ENCODE measurements at regions not wholly inside any gene's neighbourhood (a gene's known extent, or its start where the extent isn't known, plus 50 kb on each side); places are given as distances from the start of the nearest gene placed in this dataset.

- no peak for DNase-seq
Observed at GRCh38 chr15:31782016-31782783, 248.1 kb upstream of the CHRNA7 start.

- DNase-seq, result no peak
Observed at GRCh38 chr15:31782951-31783350, 247.4 kb upstream of the CHRNA7 start.

GRCh38 chr15:31786360-31786759, 244.0 kb upstream of the CHRNA7 start:
- no peak for DNase-seq

- no peak for DNase-seq
Observed at GRCh38 chr15:31788104-31788503, 242.2 kb upstream of the CHRNA7 start.

GRCh38 chr15:31792611-31793199, 237.6 kb upstream of the CHRNA7 start:
- DNase-seq, result no peak

GRCh38 chr15:31799319-31799714, 231.0 kb upstream of the CHRNA7 start:
- no peak for DNase-seq

GRCh38 chr15:31799715-31800321, 230.5 kb upstream of the CHRNA7 start:
- no peak for DNase-seq

GRCh38 chr15:31801152-31801551, 229.2 kb upstream of the CHRNA7 start:
- DNase-seq, result no peak

- DNase-seq, result no peak
Observed at GRCh38 chr15:31802761-31803160, 227.6 kb upstream of the CHRNA7 start.

GRCh38 chr15:31803388-31803884, 226.9 kb upstream of the CHRNA7 start:
- no peak for DNase-seq

- DNase-seq, result no peak
Observed at GRCh38 chr15:31805090-31805662, 225.1 kb upstream of the CHRNA7 start.

- no peak for DNase-seq
Observed at GRCh38 chr15:31806106-31806505, 224.2 kb upstream of the CHRNA7 start.

GRCh38 chr15:31811641-31812040, 218.7 kb upstream of the CHRNA7 start:
- DNase-seq, result no peak

- DNase-seq, result no peak
Observed at GRCh38 chr15:31814082-31814481, 216.2 kb upstream of the CHRNA7 start.

- no peak for DNase-seq
Observed at GRCh38 chr15:31815411-31816155, 214.7 kb upstream of the CHRNA7 start.

GRCh38 chr15:31822463-31822862, 207.9 kb upstream of the CHRNA7 start:
- DNase-seq, result no peak

- DNase-seq, result no peak
Observed at GRCh38 chr15:31824024-31824423, 206.3 kb upstream of the CHRNA7 start.

GRCh38 chr15:31828594-31828993, 201.7 kb upstream of the CHRNA7 start:
- DNase-seq, result no peak

GRCh38 chr15:31830591-31830990, 199.7 kb upstream of the CHRNA7 start:
- no peak for DNase-seq

GRCh38 chr15:31831596-31831995, 198.7 kb upstream of the CHRNA7 start:
- DNase-seq, result no peak

- no peak for DNase-seq
Observed at GRCh38 chr15:31834654-31835053, 195.7 kb upstream of the CHRNA7 start.

- no peak for DNase-seq
Observed at GRCh38 chr15:31839388-31839787, 190.9 kb upstream of the CHRNA7 start.

- DNase-seq, result no peak
Observed at GRCh38 chr15:31840849-31841476, 189.4 kb upstream of the CHRNA7 start.
